GM23248 (cell line): ENCODE measurements at regions not wholly inside any gene's neighbourhood (a gene's known extent, or its start where the extent isn't known, plus 50 kb on each side); places are given as distances from the start of the nearest gene placed in this dataset.

Experiments used
- EZH2 ChIP-seq: fragments of 200-600 bp; sonication (generic); IDR thresholded peaks from 2 replicates; pipeline ENCODE4 v1.6.1; 2018; ENCODE audit warnings: antibody characterized with exemption, mild to moderate bottlenecking; ENCODE audit not compliant: insufficient read depth, poor library complexity, severe bottlenecking
- EZH2phosphoT487 ChIP-seq: fragments of 200-600 bp; sonication (generic); IDR thresholded peaks from 2 replicates; pipeline ENCODE4 v1.6.1; 2018; ENCODE audit warnings: antibody characterized with exemption, moderate library complexity, mild to moderate bottlenecking, low read depth; ENCODE audit not compliant: insufficient read depth

GRCh38 chr6:16894301-16894700 is 133.0 kb upstream of the ATXN1 start:
- TF ChIP-seq EZH2 (no peak), EZH2phosphoT487 (no peak)
